Nephron progenitor cell (in vitro differentiated cells): ENCODE measurements at regions not wholly inside any gene's neighbourhood (a gene's known extent, or its start where the extent isn't known, plus 50 kb on each side); places are given as distances from the start of the nearest gene placed in this dataset.

Source experiments
- DNase-seq: peaks from one replicate; pipeline ENCODE4 v3.0.0; 2021
- H3K27ac Mint-ChIP-seq: 2 replicates; pipeline ENCODE4 v1.8.0; 2021; ENCODE audit warnings: mild to moderate bottlenecking, moderate library complexity, mixed read lengths
- H3K27me3 Mint-ChIP-seq: 2 replicates; pipeline ENCODE4 v1.8.0; 2021; ENCODE audit warnings: mild to moderate bottlenecking, low read depth, mixed read lengths; ENCODE audit not compliant: poor library complexity
- H3K36me3 Mint-ChIP-seq: 2 replicates; pipeline ENCODE4 v1.8.0; 2021; ENCODE audit warnings: low read depth, mixed read lengths
- H3K4me1 Mint-ChIP-seq: 2 replicates; pipeline ENCODE4 v1.8.0; 2021; ENCODE audit warnings: mixed read lengths
- H3K4me3 Mint-ChIP-seq: 2 replicates; pipeline ENCODE4 v1.8.0; 2021; ENCODE audit warnings: mild to moderate bottlenecking, moderate library complexity, mixed read lengths
- H3K9me3 Mint-ChIP-seq: 2 replicates; pipeline ENCODE4 v1.8.0; 2021; ENCODE audit warnings: mild to moderate bottlenecking, moderate library complexity, mixed read lengths
- CTCF ChIP-seq: fragments of 200-600 bp; sonication (generic); IDR thresholded peaks from 2 replicates; pipeline ENCODE4 v1.5.0; 2021; ENCODE audit warnings: antibody characterized with exemption

GRCh38 chr18:70501358-70501757 lies 212.5 kb downstream of the SOCS6 start:
- H3K36me3 Mint-ChIP-seq, result no peaks in the 10 kb centered on the region
- no peaks in the 10 kb centered on the region for H3K4me1 Mint-ChIP-seq
- H3K27me3 Mint-ChIP-seq, result no peaks in the 10 kb centered on the region
- no peak overlapping the region for H3K4me3 Mint-ChIP-seq
- no peaks in the 10 kb centered on the region for H3K9me3 Mint-ChIP-seq
- no peak overlapping the region for H3K27ac Mint-ChIP-seq
- no peak for DNase-seq
- no peak for TF ChIP-seq CTCF

DNA sequence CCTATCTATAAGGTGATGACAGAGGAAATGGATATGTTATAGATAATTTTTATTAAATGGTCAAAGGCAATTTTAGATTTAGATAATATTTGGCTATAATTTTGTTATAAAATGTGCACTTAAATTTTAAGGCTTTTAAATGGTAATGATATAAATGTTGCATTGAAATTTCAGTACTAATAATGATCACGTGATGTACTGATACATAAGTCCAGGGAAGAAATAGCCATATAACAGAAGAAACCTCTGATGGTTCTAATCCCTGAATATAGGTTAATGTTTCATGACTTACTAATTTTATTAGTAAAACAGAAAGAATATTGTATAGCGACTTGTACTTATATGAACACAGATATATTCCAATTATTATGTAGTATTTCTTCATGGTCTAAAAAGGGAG lies 211.9 kb downstream of the SOCS6 start:
- H3K9me3 Mint-ChIP-seq, result no peaks in the 10 kb centered on the region
- H3K4me1 Mint-ChIP-seq, result no peaks in the 10 kb centered on the region
- H3K27ac Mint-ChIP-seq, result no peak overlapping the region
- H3K4me3 Mint-ChIP-seq, result no peak overlapping the region
- no peaks in the 10 kb centered on the region for H3K27me3 Mint-ChIP-seq
- no peak for TF ChIP-seq CTCF
- H3K36me3 Mint-ChIP-seq, result no peaks in the 10 kb centered on the region
- no peak for DNase-seq

GRCh38 chr18:70499218-70499691 lies 210.4 kb downstream of the SOCS6 start:
- peaks cover 3% of the 10 kb centered on the region for H3K27me3 Mint-ChIP-seq
- H3K4me3 Mint-ChIP-seq, result no peak overlapping the region
- no peak for DNase-seq
- no peak for TF ChIP-seq CTCF
- H3K27ac Mint-ChIP-seq, result no peak overlapping the region
- no peaks in the 10 kb centered on the region for H3K4me1 Mint-ChIP-seq
- H3K9me3 Mint-ChIP-seq, result peaks cover 4% of the 10 kb centered on the region
- no peaks in the 10 kb centered on the region for H3K36me3 Mint-ChIP-seq

DNA sequence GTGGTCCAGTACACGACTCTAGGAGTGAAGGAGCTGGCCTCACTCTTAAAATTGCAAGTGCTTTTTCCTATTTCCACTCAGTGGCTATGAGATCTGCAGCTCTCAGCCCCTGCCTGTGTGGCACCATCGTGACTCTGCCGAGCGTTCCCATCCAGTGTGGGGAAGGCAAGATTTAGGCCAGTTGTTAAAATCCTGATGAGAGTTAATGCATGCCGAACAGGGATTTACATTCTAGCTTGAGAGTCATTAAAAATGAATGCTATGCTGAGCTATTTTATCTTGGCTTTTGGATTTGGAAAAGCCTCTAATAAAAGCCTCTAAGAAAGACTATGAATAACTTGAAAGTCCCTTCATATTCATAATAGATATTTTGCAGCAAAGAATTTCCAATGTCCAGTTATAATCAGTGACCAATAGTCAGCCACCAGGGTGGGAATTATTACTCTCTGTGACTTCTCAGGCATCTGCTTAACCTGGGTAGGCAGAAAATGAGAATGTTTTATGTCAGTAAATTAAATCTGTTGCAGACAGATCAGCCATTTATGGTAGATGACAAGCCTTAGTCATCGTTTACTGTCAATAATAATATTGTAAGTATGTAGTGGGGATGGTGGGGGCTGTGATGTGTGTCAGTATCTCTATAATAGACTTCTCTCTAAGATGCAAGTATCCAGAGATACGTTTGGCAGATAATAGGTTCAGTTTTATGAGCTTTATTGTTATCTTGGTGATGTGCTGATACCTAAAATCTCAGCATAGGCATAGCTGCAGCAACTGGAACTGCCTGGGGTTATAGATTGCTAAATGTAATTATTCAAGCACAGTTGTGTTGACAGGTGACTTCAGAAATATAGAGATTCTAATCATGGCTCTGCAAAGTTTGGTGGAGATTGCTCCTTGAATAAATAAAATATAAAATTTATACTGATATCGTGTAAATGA lies 207.8 kb downstream of the SOCS6 start:
- H3K9me3 Mint-ChIP-seq, result peaks cover 4% of the 10 kb centered on the region
- no peak overlapping the region for H3K27ac Mint-ChIP-seq
- no peaks in the 10 kb centered on the region for H3K4me1 Mint-ChIP-seq
- no peak for DNase-seq
- H3K4me3 Mint-ChIP-seq, result no peak overlapping the region
- peaks cover 5% of the 10 kb centered on the region for H3K27me3 Mint-ChIP-seq
- H3K36me3 Mint-ChIP-seq, result no peaks in the 10 kb centered on the region
- TF ChIP-seq CTCF, result no peak

GRCh38 chr18:70494524-70494923 lies 205.7 kb downstream of the SOCS6 start:
- TF ChIP-seq CTCF, result no peak
- no peak for DNase-seq
- H3K4me3 Mint-ChIP-seq, result no peak overlapping the region
- H3K36me3 Mint-ChIP-seq, result no peaks in the 10 kb centered on the region
- no peak overlapping the region for H3K27ac Mint-ChIP-seq
- peaks cover 4% of the 10 kb centered on the region for H3K9me3 Mint-ChIP-seq
- no peaks in the 10 kb centered on the region for H3K4me1 Mint-ChIP-seq
- H3K27me3 Mint-ChIP-seq, result peaks cover 5% of the 10 kb centered on the region

DNA sequence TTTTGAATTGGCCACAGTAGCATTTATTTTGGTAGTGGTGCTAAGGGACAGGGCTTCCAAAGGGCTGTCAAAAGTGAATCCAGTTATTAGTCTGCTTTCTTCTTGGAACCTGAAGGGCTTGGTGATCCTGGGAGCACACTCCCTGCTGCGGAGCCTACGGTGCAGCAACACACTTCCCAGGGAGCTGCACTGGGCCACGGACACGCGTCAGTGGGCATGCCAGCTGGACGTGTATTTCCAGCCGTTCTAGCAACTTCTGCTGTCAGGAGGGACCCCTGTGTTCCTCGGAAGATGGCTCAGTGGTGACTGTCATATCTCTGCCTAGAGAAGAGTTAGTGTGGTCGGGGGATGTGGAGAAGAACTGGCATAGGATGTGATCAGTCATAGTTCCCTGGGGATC lies 204.6 kb downstream of the SOCS6 start:
- H3K4me3 Mint-ChIP-seq, result no peak overlapping the region
- H3K27ac Mint-ChIP-seq, result no peak overlapping the region
- peaks cover 5% of the 10 kb centered on the region for H3K27me3 Mint-ChIP-seq
- no peaks in the 10 kb centered on the region for H3K4me1 Mint-ChIP-seq
- no peak for DNase-seq
- H3K9me3 Mint-ChIP-seq, result peaks cover 4% of the 10 kb centered on the region
- H3K36me3 Mint-ChIP-seq, result no peaks in the 10 kb centered on the region
- no peak for TF ChIP-seq CTCF
